Sigmoid colon (tissue), 6 donors: ENCODE measurements at regions not wholly inside any gene's neighbourhood (a gene's known extent, or its start where the extent isn't known, plus 50 kb on each side); places are given as distances from the start of the nearest gene placed in this dataset.

Experiments
- DNase-seq: peaks from one replicate; pipeline ENCODE4 v3.0.0-alpha.2; 2019
- H3K27ac ChIP-seq, 4 donors: fragments of 200-600 bp; sonication (generic); one replicate each; pipeline ENCODE4 v1.5.1; 2016 to 2019; ENCODE audit warnings: mild to moderate bottlenecking in 1 of 4
- H3K27me3 ChIP-seq, 3 donors: fragments of 200-600 bp; sonication (generic); one replicate each; pipeline ENCODE4 v1.5.1; 2019; ENCODE audit warnings: mild to moderate bottlenecking in 1 of 3
- H3K36me3 ChIP-seq, 4 donors: fragments of 200-600 bp; sonication (generic); one replicate each; pipeline ENCODE4 v1.5.1; 2016 to 2019
- H3K4me1 ChIP-seq, 4 donors: fragments of 200-600 bp; sonication (generic); one replicate each; pipeline ENCODE4 v1.5.1; 2017 to 2019
- H3K4me3 ChIP-seq, 4 donors: fragments of 200-600 bp; sonication (generic); one replicate each; pipeline ENCODE4 v1.5.1; 2017 to 2019; ENCODE audit warnings: mild to moderate bottlenecking in 2 of 4, moderate library complexity in 1 of 4
- H3K9me3 ChIP-seq, 4 donors: fragments of 200-600 bp in 3 of 4; sonication (generic) in 3 of 4; one replicate each; pipeline versions ENCODE4 v1.5.1 to v1.6.1; 2013 to 2019
- CTCF ChIP-seq, 4 experiments: fragments of 450-650 bp in 3 of 4; fragments of 200-600 bp in 1 of 4; IDR thresholded peaks; one replicate each; pipeline ENCODE4 v1.5.1; 2016 to 2019; ENCODE audit warnings: antibody characterized with exemption in 4 of 4, mild to moderate bottlenecking in 3 of 4, moderate library complexity in 2 of 4
- EP300 ChIP-seq, 4 donors: sonication (generic); formaldehyde crosslinking; IDR thresholded peaks; one replicate each; pipeline ENCODE4 v1.6.1; 2017; ENCODE audit warnings: antibody characterized with exemption in 4 of 4
- POLR2A ChIP-seq, 2 donors: fragments of 450-650 bp; IDR thresholded peaks; one replicate each; pipeline ENCODE4 v1.6.1; 2016; ENCODE audit warnings: antibody characterized with exemption in 2 of 2, mild to moderate bottlenecking in 2 of 2, moderate library complexity in 2 of 2
- POLR2AphosphoS5 ChIP-seq, 4 donors: sonication (generic); formaldehyde crosslinking; IDR thresholded peaks; one replicate each; pipeline ENCODE4 v1.6.1; 2017; ENCODE audit warnings: antibody characterized with exemption in 4 of 4
- WGBS, 2 donors: extraction: QIAGEN DNeasy Blood & Tissue Kit; methylation state at CpG; one replicate each; pipeline ENCODE4 v1.1.7; 2013; 5-methylcytosine and 5-hydroxymethylcytosine counted together
- intact Hi-C: fragments of 100-400 bp; cut with DNase I; formaldehyde crosslinking; loops from one replicate; pipeline ENCODE4 v1.15.1; 2023
- donor health status: healthy with polysubstance abuse.
- donor health status: healthy.

- no peaks in the 10 kb centered on the region for H3K36me3 ChIP-seq
- 30 to 60% methylated on average over 3 of the region's 3 CpGs for WGBS, 2 donors
Observed at GRCh38 chr5:130885691-130886090, 279.4 kb downstream of the HINT1 start.

GRCh38 chr5:130885027-130885426, 280.0 kb downstream of the HINT1 start:
- intact Hi-C loops = no loop called here
- WGBS, 2 donors = 11 to 49% methylated on average over 3 of the region's 3 CpGs
- TF ChIP-seq EP300 (IDR thresholded peaks at IDR 0.05) = no peak
- no peak for TF ChIP-seq POLR2A (IDR thresholded peaks at IDR 0.05)
- TF ChIP-seq POLR2AphosphoS5 (IDR thresholded peaks at IDR 0.05) = no peak
- no peak for TF ChIP-seq CTCF (IDR thresholded peaks at IDR 0.05)
- Histone ChIP-seq H3K36me3 (no peaks in the 10 kb centered on the region), H3K27ac (no peak overlapping the region), H3K4me3 (no peak overlapping the region), H3K27me3 (no peaks in the 10 kb centered on the region), H3K4me1 (no peaks in the 10 kb centered on the region), H3K9me3 (no peaks in the 10 kb centered on the region)
- no peak for DNase-seq

More at GRCh38 chr5:130885691-130886090, 279.4 kb downstream of the HINT1 start:
- no peak overlapping the region for H3K27ac ChIP-seq
- no peak for DNase-seq
- no peak overlapping the region for H3K4me3 ChIP-seq
- H3K4me1 ChIP-seq = no peaks in the 10 kb centered on the region
- intact Hi-C loops = no loop called here
- TF ChIP-seq CTCF (IDR thresholded peaks at IDR 0.05) (no peak), POLR2AphosphoS5 (IDR thresholded peaks at IDR 0.05) (no peak)
- H3K9me3 ChIP-seq = no peaks in the 10 kb centered on the region
- no peaks in the 10 kb centered on the region for H3K27me3 ChIP-seq

GRCh38 chr5:130884023-130884422, 281.0 kb downstream of the HINT1 start:
- H3K27me3 ChIP-seq = no peaks in the 10 kb centered on the region
- intact Hi-C loops = no loop called here
- WGBS, 2 donors = 24 to 60% methylated on average over 2 of the region's 2 CpGs
- no peak for DNase-seq
- H3K27ac ChIP-seq = no peak overlapping the region
- H3K4me3 ChIP-seq = no peak overlapping the region
- H3K36me3 ChIP-seq = no peaks in the 10 kb centered on the region
- no peak for TF ChIP-seq EP300 (IDR thresholded peaks at IDR 0.05)
- no peak for TF ChIP-seq CTCF (IDR thresholded peaks at IDR 0.05)
- TF ChIP-seq POLR2AphosphoS5 (IDR thresholded peaks at IDR 0.05) = no peak
- no peak for TF ChIP-seq POLR2A (IDR thresholded peaks at IDR 0.05)
- H3K9me3 ChIP-seq = no peaks in the 10 kb centered on the region
- H3K4me1 ChIP-seq = no peaks in the 10 kb centered on the region

GRCh38 chr5:130875656-130876055, 289.4 kb downstream of the HINT1 start:
- H3K9me3 ChIP-seq = no peaks in the 10 kb centered on the region
- intact Hi-C loops = no loop called here
- no peak overlapping the region for H3K27ac ChIP-seq
- DNase-seq = no peak
- 63 to 89% methylated on average over 1 of the region's 1 CpG for WGBS, 2 donors
- no peaks in the 10 kb centered on the region for H3K36me3 ChIP-seq
- no peak overlapping the region for H3K4me3 ChIP-seq
- no peaks in the 10 kb centered on the region for H3K27me3 ChIP-seq
- no peaks in the 10 kb centered on the region for H3K4me1 ChIP-seq
- TF ChIP-seq EP300 (IDR thresholded peaks at IDR 0.05) = no peak
- TF ChIP-seq POLR2A (IDR thresholded peaks at IDR 0.05) = no peak
- no peak for TF ChIP-seq POLR2AphosphoS5 (IDR thresholded peaks at IDR 0.05)
- no peak for TF ChIP-seq CTCF (IDR thresholded peaks at IDR 0.05)

GRCh38 chr5:130874861-130875417, 290.1 kb downstream of the HINT1 start:
- intact Hi-C loops = no loop called here
- H3K27ac ChIP-seq = no peak overlapping the region

More at GRCh38 chr5:130874861-130875417, 290.1 kb downstream of the HINT1 start:
- H3K4me1 ChIP-seq = no peaks in the 10 kb centered on the region
- H3K4me3 ChIP-seq = no peak overlapping the region
- DNase-seq = no peak
- TF ChIP-seq EP300 (IDR thresholded peaks at IDR 0.05) = no peak
- TF ChIP-seq POLR2AphosphoS5 (IDR thresholded peaks at IDR 0.05) = no peak
- TF ChIP-seq POLR2A (IDR thresholded peaks at IDR 0.05) = no peak
- no peak for TF ChIP-seq CTCF (IDR thresholded peaks at IDR 0.05)
- WGBS, 2 donors = 82 to 90% methylated on average over 1 of the region's 1 CpG
- H3K36me3 ChIP-seq = no peaks in the 10 kb centered on the region
- no peaks in the 10 kb centered on the region for H3K27me3 ChIP-seq
- no peaks in the 10 kb centered on the region for H3K9me3 ChIP-seq
